ENCODE measurements at regions not wholly inside any gene's neighbourhood (a gene's known extent, or its start where the extent isn't known, plus 50 kb on each side); places are given as distances from the start of the nearest gene placed in this dataset.

DNA sequence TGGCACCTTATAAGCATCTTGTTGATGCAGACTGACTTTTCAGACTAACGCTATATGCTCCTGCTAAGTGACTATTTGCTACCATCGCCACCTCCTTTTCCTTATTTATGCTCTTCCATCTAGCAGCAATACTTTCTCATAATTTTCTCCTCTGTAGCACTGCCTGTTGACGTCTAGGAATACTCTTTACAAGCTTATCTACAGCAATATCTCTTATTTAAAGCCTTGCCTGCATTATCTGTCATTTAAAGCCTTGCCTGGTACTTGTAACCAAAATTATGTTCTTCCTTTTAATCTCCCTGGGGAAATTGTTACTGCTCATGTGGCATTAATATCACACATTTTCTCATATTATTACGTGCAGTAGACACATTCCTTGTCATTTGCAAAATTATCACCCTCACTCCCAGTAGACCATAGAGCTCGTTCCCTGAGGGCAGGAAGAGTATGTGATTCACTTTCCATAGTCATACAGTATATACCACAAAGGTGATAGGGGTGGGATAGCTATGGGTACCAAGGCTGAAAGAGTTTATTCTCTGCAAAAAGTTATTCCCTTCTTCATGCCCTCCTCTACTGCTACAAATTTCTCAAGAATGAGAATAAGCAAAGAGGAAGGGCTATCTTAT, 359.7 kb upstream of the PCDH15 start:
- intact Hi-C loops (cut with micrococcal nuclease), result no loop called here
- Mint-ChIP-seq H3K9me3 (peaks cover 4% of the 10 kb centered on the region), H3K27ac (no peak overlapping the region), H3K36me3 (ENCODE audit: low read depth) (no peaks in the 10 kb centered on the region), H3K4me1 (ENCODE audit: low read depth) (no peaks in the 10 kb centered on the region), H3K4me3 (ENCODE audit: low read depth) (no peak overlapping the region), H3K27me3 (ENCODE audit: low read depth) (no peaks in the 10 kb centered on the region)
- DNase-seq (ENCODE audit: low spot score), result no peak

DNA sequence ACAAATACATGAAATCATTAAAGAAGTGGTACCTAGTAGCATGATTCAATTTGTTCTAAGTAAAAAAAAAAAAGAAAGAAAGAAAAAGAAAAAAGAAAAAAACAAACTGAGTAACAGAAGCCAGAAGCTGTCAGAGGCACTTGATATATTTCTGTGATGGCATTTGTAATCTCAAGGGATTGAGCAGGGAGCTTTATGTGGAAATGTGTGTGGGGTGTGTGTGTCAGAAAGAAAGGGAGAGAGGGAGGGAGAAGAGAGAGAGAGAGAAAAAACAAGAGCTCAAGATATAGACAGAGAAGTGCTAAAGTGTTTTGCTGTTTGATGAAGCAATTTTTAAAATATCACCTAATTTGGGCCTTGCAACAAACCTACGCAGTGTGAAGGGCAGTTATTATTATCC, 357.6 kb upstream of the PCDH15 start:
- H3K4me1 Mint-ChIP-seq (ENCODE audit: low read depth), result no peaks in the 10 kb centered on the region
- H3K27me3 Mint-ChIP-seq (ENCODE audit: low read depth), result no peaks in the 10 kb centered on the region
- DNase-seq (ENCODE audit: low spot score), result no peak
- no peak overlapping the region for H3K4me3 Mint-ChIP-seq (ENCODE audit: low read depth)
- intact Hi-C loops (cut with micrococcal nuclease), result no loop called here
- peaks cover 9% of the 10 kb centered on the region for H3K9me3 Mint-ChIP-seq
- no peaks in the 10 kb centered on the region for H3K36me3 Mint-ChIP-seq (ENCODE audit: low read depth)
- no peak overlapping the region for H3K27ac Mint-ChIP-seq

DNA sequence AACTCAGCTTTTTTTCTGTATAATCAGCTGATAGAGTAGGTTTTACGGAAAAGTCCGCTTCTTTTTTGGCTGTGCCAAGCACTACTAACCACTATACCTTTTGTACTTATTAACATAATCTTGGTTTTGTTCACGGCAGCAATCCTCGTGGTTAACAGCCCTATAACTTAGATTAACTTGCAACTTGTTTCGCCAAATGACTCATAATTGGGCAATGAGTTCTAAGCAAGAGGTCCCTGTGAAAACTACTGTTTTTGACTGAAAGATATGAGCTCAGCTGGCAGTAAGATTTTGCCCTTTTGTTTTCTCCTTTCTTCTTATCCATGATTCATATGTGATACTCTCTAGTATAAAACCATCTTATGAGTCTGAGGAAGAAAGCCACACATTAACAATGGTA, 345.0 kb upstream of the PCDH15 start:
- no peaks in the 10 kb centered on the region for H3K4me1 Mint-ChIP-seq (ENCODE audit: low read depth)
- peaks cover 1% of the 10 kb centered on the region for H3K9me3 Mint-ChIP-seq
- no peak overlapping the region for H3K27ac Mint-ChIP-seq
- intact Hi-C loops (cut with micrococcal nuclease), result no loop called here
- DNase-seq (ENCODE audit: low spot score), result no peak
- no peak overlapping the region for H3K4me3 Mint-ChIP-seq (ENCODE audit: low read depth)
- no peaks in the 10 kb centered on the region for H3K27me3 Mint-ChIP-seq (ENCODE audit: low read depth)
- H3K36me3 Mint-ChIP-seq (ENCODE audit: low read depth), result no peaks in the 10 kb centered on the region

DNA sequence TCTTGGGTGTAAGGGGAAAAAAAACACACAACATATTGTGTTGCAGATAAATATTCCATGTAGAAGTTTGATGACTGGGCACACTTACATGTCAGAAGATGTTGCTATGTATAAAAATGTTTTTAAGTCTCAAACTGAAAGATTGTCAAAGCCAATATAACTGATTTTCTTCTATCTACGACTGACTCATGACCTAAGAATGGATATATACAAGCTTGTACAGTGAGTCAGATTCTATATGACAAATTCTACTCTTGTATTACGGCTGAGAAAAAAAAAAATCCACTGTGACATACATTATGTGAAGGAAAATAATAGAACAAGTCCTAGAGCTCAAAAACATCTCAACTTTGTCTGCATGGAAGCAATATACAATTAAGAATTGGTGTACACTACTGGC, 343.0 kb upstream of the PCDH15 start:
- H3K36me3 Mint-ChIP-seq (ENCODE audit: low read depth), result no peaks in the 10 kb centered on the region
- H3K4me3 Mint-ChIP-seq (ENCODE audit: low read depth), result no peak overlapping the region
- no peaks in the 10 kb centered on the region for H3K27me3 Mint-ChIP-seq (ENCODE audit: low read depth)
- peaks cover 4% of the 10 kb centered on the region for H3K9me3 Mint-ChIP-seq
- no peak overlapping the region for H3K27ac Mint-ChIP-seq
- no peak for DNase-seq (ENCODE audit: low spot score)
- intact Hi-C loops (cut with micrococcal nuclease), result no loop called here
- H3K4me1 Mint-ChIP-seq (ENCODE audit: low read depth), result no peaks in the 10 kb centered on the region

DNA sequence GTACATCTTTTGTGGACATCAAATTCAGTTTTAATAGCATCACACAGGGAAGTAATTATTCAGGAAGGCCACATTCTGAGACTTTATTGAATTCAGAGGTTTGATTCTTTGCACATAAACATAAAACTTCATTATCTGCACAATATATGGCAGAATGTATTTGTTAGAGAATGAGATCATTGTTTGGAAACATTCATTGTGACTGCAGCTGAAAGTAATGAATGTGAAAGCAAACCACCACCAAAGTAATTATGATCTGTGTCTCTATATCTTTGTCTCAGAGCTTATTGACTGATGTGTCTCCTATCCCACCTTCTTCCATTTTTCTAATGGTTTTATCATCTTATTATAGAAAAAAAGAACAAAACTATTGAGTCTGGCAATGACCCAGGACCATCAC, 340.9 kb upstream of the PCDH15 start:
- DNase-seq (ENCODE audit: low spot score), result no peak
- H3K4me1 Mint-ChIP-seq (ENCODE audit: low read depth), result no peaks in the 10 kb centered on the region
- no peaks in the 10 kb centered on the region for H3K27me3 Mint-ChIP-seq (ENCODE audit: low read depth)
- H3K36me3 Mint-ChIP-seq (ENCODE audit: low read depth), result no peaks in the 10 kb centered on the region
- H3K4me3 Mint-ChIP-seq (ENCODE audit: low read depth), result no peak overlapping the region
- intact Hi-C loops (cut with micrococcal nuclease), result no loop called here
- peaks cover 4% of the 10 kb centered on the region for H3K9me3 Mint-ChIP-seq
- H3K27ac Mint-ChIP-seq, result no peak overlapping the region

DNA sequence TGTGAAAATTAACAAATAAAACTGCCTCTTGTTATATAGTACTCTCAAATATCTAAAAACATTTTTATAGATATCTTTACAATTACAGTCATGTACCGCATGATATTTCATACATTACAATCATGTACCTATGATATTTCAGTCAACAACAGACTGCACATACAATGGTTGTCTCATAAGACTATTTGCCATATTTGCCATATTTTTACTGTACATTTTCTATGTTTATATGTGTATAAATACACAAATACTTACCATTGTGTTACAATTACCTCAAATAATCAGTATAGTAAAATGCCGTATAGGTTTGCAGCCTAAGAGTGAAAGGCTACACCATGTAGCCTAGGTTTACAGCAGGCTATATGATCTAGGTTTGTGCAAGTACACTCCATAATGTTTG, 336.0 kb upstream of the PCDH15 start:
- no peaks in the 10 kb centered on the region for H3K27me3 Mint-ChIP-seq (ENCODE audit: low read depth)
- intact Hi-C loops (cut with micrococcal nuclease), result no loop called here
- H3K4me1 Mint-ChIP-seq (ENCODE audit: low read depth), result no peaks in the 10 kb centered on the region
- H3K27ac Mint-ChIP-seq, result no peak overlapping the region
- H3K9me3 Mint-ChIP-seq, result peaks cover 15% of the 10 kb centered on the region
- no peak for DNase-seq (ENCODE audit: low spot score)
- no peaks in the 10 kb centered on the region for H3K36me3 Mint-ChIP-seq (ENCODE audit: low read depth)
- no peak overlapping the region for H3K4me3 Mint-ChIP-seq (ENCODE audit: low read depth)

DNA sequence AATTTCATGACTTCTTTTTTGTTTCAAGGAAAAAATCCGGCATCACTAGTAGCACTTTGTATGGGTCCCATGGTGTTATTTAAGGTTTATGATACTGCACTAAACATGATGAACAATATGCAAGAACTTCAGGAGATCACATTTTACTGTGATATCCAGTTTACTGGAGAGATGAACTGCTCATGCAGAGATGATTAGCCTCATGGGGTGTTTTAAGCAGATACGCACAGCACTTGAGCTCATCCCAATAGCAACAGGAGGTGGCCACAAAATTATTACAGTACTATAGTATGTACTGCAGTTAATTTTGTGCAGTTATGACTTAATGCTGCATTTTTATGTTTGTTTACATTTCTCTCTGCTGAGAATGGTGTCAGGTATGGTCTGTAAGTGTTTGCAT, 303.7 kb upstream of the PCDH15 start:
- DNase-seq (ENCODE audit: low spot score), result no peak
- Mint-ChIP-seq H3K9me3 (peaks cover 10% of the 10 kb centered on the region), H3K27ac (no peak overlapping the region), H3K4me1 (ENCODE audit: low read depth) (no peaks in the 10 kb centered on the region), H3K36me3 (ENCODE audit: low read depth) (no peaks in the 10 kb centered on the region), H3K4me3 (ENCODE audit: low read depth) (no peak overlapping the region), H3K27me3 (ENCODE audit: low read depth) (no peaks in the 10 kb centered on the region)
- intact Hi-C loops (cut with micrococcal nuclease), result no loop called here

DNA sequence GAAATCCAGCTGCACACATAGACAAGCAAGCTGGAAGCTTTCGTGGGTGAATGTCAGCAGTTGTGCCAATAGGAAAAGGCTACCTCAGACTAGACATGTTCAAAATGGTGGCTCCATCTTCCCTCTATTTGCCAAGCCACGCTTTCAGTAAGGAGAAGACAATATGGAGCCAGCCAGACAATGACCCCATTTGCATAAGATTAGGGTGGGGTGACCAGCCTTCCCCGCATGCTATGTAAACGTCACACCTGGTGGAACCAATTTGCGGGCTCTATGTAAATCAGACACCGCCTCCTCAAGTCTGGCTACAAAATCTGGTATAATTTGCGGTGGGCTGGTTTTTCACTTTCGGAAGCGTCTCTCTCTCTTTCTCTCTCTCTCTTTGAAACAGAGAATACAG, 297.4 kb upstream of the PCDH15 start:
- Mint-ChIP-seq H3K4me1 (ENCODE audit: low read depth) (no peaks in the 10 kb centered on the region), H3K27ac (no peak overlapping the region), H3K4me3 (ENCODE audit: low read depth) (no peak overlapping the region), H3K9me3 (peaks cover 10% of the 10 kb centered on the region), H3K36me3 (ENCODE audit: low read depth) (no peaks in the 10 kb centered on the region), H3K27me3 (ENCODE audit: low read depth) (no peaks in the 10 kb centered on the region)
- intact Hi-C loops (cut with micrococcal nuclease), result no loop called here
- no peak for DNase-seq (ENCODE audit: low spot score)

DNA sequence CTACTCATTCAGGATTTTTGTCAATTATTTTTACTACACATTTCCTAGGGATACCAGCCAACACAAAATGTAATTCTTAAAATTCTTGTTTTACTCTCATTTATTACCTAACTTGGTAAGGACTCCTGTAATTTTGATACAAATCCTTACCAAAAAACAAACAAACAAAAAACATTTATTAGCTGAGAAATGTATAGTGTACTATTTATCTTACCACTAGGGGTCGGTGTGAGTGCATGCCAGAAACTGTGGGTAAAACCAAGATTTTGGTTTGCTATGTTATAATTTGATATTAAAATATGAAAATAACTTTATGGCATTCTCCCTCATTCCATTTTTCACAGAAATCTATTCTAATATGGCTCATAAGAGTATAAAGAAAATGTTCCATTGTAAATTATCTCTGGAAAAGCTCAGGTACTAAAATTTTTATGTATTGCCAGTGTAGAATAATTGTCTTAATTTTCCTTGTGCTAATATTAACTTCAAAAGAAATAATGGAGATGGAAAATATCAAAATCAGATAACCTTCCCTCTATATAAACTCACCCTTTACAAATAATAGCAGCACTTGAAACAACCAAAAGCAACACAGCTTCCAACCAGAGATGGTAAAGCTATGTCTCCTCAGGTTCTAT, 290.8 kb upstream of the PCDH15 start:
- intact Hi-C loops (cut with micrococcal nuclease), result no loop called here
- no peak overlapping the region for H3K27ac Mint-ChIP-seq
- H3K4me1 Mint-ChIP-seq (ENCODE audit: low read depth), result no peaks in the 10 kb centered on the region
- no peaks in the 10 kb centered on the region for H3K27me3 Mint-ChIP-seq (ENCODE audit: low read depth)
- no peak for DNase-seq (ENCODE audit: low spot score)
- H3K36me3 Mint-ChIP-seq (ENCODE audit: low read depth), result no peaks in the 10 kb centered on the region
- H3K9me3 Mint-ChIP-seq, result no peaks in the 10 kb centered on the region
- no peak overlapping the region for H3K4me3 Mint-ChIP-seq (ENCODE audit: low read depth)

DNA sequence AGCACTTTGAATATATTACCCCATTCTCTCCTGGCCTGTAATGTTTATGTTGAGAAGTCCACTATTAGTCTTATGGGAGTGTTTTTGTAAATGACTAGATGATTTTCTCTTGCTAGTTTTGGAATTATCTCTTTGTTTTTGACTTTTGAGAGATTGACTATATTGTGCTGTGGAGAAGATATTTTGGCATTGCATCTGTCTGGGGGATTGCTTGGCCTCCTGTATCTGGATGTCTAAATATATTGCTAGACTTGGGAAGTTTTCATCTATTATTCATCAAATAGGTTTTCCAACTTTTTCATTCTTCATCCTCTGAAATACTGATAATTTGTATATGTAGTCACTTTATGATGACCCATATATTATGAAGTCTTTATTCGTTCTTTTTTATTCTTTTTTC, 277.1 kb upstream of the PCDH15 start:
- H3K9me3 Mint-ChIP-seq, result peaks cover 48% of the 10 kb centered on the region
- no peak overlapping the region for H3K27ac Mint-ChIP-seq
- intact Hi-C loops (cut with micrococcal nuclease), result no loop called here
- H3K27me3 Mint-ChIP-seq (ENCODE audit: low read depth), result no peaks in the 10 kb centered on the region
- no peaks in the 10 kb centered on the region for H3K4me1 Mint-ChIP-seq (ENCODE audit: low read depth)
- no peak overlapping the region for H3K4me3 Mint-ChIP-seq (ENCODE audit: low read depth)
- no peaks in the 10 kb centered on the region for H3K36me3 Mint-ChIP-seq (ENCODE audit: low read depth)
- DNase-seq (ENCODE audit: low spot score), result no peak

DNA sequence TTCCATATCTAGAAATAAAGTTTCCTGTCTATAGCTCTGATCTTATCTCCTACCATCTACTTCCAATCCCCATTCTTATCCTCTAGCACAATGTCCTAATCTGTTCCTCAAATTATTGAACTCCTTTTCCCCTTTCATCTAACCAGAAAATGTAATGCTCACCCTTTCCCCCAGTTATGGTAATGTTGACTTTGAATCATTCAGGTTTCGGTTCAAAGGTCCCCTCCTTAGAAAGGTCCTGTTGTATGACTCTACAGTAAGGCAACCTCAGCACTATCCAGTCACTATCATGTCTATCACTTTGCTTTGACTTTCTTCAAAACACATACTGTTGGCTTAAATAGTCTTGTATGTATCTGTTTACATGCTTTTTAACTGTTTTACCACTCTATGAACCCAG, 264.2 kb upstream of the PCDH15 start:
- intact Hi-C loops (cut with micrococcal nuclease), result no loop called here
- no peaks in the 10 kb centered on the region for H3K36me3 Mint-ChIP-seq (ENCODE audit: low read depth)
- DNase-seq (ENCODE audit: low spot score), result no peak
- no peaks in the 10 kb centered on the region for H3K27me3 Mint-ChIP-seq (ENCODE audit: low read depth)
- no peak overlapping the region for H3K4me3 Mint-ChIP-seq (ENCODE audit: low read depth)
- no peaks in the 10 kb centered on the region for H3K4me1 Mint-ChIP-seq (ENCODE audit: low read depth)
- H3K9me3 Mint-ChIP-seq, result peaks cover 14% of the 10 kb centered on the region
- no peak overlapping the region for H3K27ac Mint-ChIP-seq

DNA sequence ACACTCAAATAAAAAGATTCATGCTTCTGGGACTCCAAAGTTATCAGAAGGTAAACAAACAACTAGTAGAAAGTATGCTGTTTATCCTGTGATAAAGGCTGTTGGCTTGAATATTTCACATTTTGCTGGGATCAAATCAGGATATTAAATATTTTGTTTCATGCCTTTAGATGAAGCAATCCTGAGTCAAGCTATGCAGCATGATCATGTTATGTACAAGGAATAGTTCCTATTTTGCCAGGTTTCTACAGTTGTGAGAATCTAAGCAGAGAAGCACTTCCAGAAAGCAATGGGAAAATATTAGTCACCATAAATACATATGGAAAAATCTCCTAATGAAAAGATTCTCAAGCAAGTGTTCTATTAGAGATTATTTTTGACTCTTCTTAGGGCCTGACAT, 262.8 kb upstream of the PCDH15 start:
- no peak overlapping the region for H3K4me3 Mint-ChIP-seq (ENCODE audit: low read depth)
- no peaks in the 10 kb centered on the region for H3K4me1 Mint-ChIP-seq (ENCODE audit: low read depth)
- no peaks in the 10 kb centered on the region for H3K27me3 Mint-ChIP-seq (ENCODE audit: low read depth)
- H3K9me3 Mint-ChIP-seq, result peaks cover 19% of the 10 kb centered on the region
- no peak for DNase-seq (ENCODE audit: low spot score)
- H3K27ac Mint-ChIP-seq, result no peak overlapping the region
- H3K36me3 Mint-ChIP-seq (ENCODE audit: low read depth), result no peaks in the 10 kb centered on the region
- intact Hi-C loops (cut with micrococcal nuclease), result no loop called here

DNA sequence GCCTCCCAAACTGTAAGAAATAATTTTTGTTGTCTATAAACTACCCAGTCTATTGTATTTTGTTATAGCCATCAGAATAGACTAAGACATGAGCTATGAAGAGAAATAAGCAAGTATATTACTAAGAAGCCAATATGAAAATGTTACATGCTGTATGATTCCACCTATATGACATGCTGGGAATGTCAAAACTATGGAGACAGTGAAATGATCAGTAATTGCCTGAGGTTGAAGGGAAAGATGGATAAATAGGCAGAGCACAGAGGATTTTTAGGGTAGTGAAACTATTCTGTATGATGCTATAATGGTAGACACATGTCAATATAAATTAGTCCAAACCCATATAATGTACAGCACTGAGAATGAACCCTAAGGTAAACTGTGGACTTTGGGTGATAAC, 261.3 kb upstream of the PCDH15 start:
- Mint-ChIP-seq H3K27ac (no peak overlapping the region), H3K36me3 (ENCODE audit: low read depth) (no peaks in the 10 kb centered on the region), H3K4me1 (ENCODE audit: low read depth) (no peaks in the 10 kb centered on the region), H3K27me3 (ENCODE audit: low read depth) (no peaks in the 10 kb centered on the region), H3K9me3 (peaks cover 21% of the 10 kb centered on the region), H3K4me3 (ENCODE audit: low read depth) (no peak overlapping the region)
- no peak for DNase-seq (ENCODE audit: low spot score)
- intact Hi-C loops (cut with micrococcal nuclease), result no loop called here

DNA sequence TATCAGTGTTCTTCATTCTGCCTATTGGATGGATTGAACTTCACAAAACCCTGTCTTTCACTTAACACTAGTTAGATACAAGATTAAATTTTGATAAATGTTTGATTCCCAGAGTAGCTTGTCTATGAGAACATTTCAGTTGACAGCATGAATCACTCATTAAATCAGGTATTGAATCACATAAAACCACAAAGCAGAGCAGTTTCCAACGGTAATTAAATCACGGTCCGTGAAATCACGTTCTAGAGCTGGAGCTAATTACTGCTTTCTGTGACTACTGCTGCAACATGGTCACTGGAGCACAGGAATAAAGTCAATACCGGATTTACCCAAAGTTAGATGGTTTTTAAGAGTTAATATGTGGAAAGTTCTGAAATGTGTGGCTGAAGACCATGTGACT, 257.8 kb upstream of the PCDH15 start:
- no peaks in the 10 kb centered on the region for H3K4me1 Mint-ChIP-seq (ENCODE audit: low read depth)
- H3K4me3 Mint-ChIP-seq (ENCODE audit: low read depth), result no peak overlapping the region
- DNase-seq (ENCODE audit: low spot score), result no peak
- H3K27me3 Mint-ChIP-seq (ENCODE audit: low read depth), result no peaks in the 10 kb centered on the region
- H3K27ac Mint-ChIP-seq, result no peak overlapping the region
- intact Hi-C loops (cut with micrococcal nuclease), result no loop called here
- no peaks in the 10 kb centered on the region for H3K36me3 Mint-ChIP-seq (ENCODE audit: low read depth)
- peaks cover 38% of the 10 kb centered on the region for H3K9me3 Mint-ChIP-seq
